HCT116 (cell line): ENCODE measurements at regions not wholly inside any gene's neighbourhood (a gene's known extent, or its start where the extent isn't known, plus 50 kb on each side); places are given as distances from the start of the nearest gene placed in this dataset.

Source experiments
- ATAC-seq: fragments of 200-7000 bp; cut with Tn5 transposase; 2 replicates; pipeline ENCODE4 v1.9.1; 2020; ENCODE audit warnings: mild to moderate bottlenecking, moderate library complexity
- BruUV-seq: library from RNA; stranded (reverse); fragments of 400-500 nt; replicated peaks from 2 replicates; lab custom pipeline; 2021; lab: Mats Ljungman, UMichigan
- CTCF ChIA-PET: fragments of 300-600 bp; sonication (Branson Sonifier 250); formaldehyde crosslinking; loops from one replicate; lab custom pipeline; 2021; ENCODE audit warnings: antibody characterized with exemption; lab: Charles Lee
- POLR2A ChIA-PET: fragments of 300-600, 350-600 bp; sonication (Branson Sonifier 250); formaldehyde crosslinking; loops from one replicate; lab custom pipeline; 2021; ENCODE audit warnings: antibody characterized with exemption; lab: Charles Lee
- RAD21 ChIA-PET, 2 experiments: fragments of 300-600 bp; sonication (Branson Sonifier 250); formaldehyde crosslinking; loops; one replicate each; lab custom pipeline; 2023; ENCODE audit warnings: low total read pairs in 2 of 2; ENCODE audit not compliant: uncharacterized antibody in 2 of 2, unreplicated experiment in 2 of 2, low non-redundant PET in 1 of 2; lab: Charles Lee
- DNase-seq: peaks from one replicate; pipeline ENCODE4 v3.0.0-alpha.2; 2010; ENCODE audit warnings: low read depth, low spot score
- H2AFZ ChIP-seq: fragments of 200-600 bp; shearing (Covaris generic), sonication (generic); 2 replicates; pipeline ENCODE4 v1.6.1; 2017; ENCODE audit warnings: low read depth, mixed run types, mixed read lengths, antibody characterized with exemption, low read length; ENCODE audit not compliant: poor library complexity, severe bottlenecking
- H3K27ac ChIP-seq: 2 replicates; pipeline ENCODE4 v1.5.1; 2012; ENCODE audit warnings: low read depth, low read length
- H3K27me3 ChIP-seq: fragments of 200-600 bp; sonication (generic); 2 replicates; pipeline ENCODE4 v1.6.1; 2016; ENCODE audit warnings: mixed run types, low read length, mixed read lengths; ENCODE audit not compliant: insufficient read depth
- H3K36me3 ChIP-seq, 2 experiments: fragments of 200-500 bp in 1 of 2; fragments of 200-600 bp in 1 of 2; sonication (Bioruptor generic) in 1 of 2; sonication (generic) in 1 of 2; 2 replicates each; pipeline versions ENCODE4 v1.5.1 to v1.6.1; 2014 to 2016; ENCODE audit warnings: low read length in 2 of 2, inconsistent platforms in 1 of 2, mixed read lengths in 1 of 2, mixed run types in 1 of 2; ENCODE audit not compliant: insufficient read depth in 2 of 2, control insufficient read depth in 1 of 2
- H3K4me1 ChIP-seq, 2 experiments: fragments of 200-600 bp in 1 of 2; sonication (generic) in 1 of 2; 2 replicates each; pipeline versions ENCODE4 v1.5.1 to v1.6.1; 2012 to 2017; ENCODE audit warnings: low read length in 2 of 2, inconsistent platforms in 1 of 2, mild to moderate bottlenecking in 1 of 2, mixed read lengths in 1 of 2, mixed run types in 1 of 2, moderate library complexity in 1 of 2; ENCODE audit not compliant: insufficient read depth in 2 of 2, control insufficient read depth in 1 of 2
- H3K4me2 ChIP-seq: fragments of 200-600 bp; sonication (generic); 2 replicates; pipeline ENCODE4 v1.6.1; 2017; ENCODE audit warnings: mixed run types, low read length, mixed read lengths
- H3K4me3 ChIP-seq, 2 experiments: fragments of 200-600 bp in 1 of 2; sonication (generic) in 1 of 2; replicated peaks in 1 of 2; 2 replicates each; pipeline ENCODE4 v1.5.1; 2011 to 2016; ENCODE audit warnings: low read length in 2 of 2, control low read depth in 1 of 2, low read depth in 1 of 2, mild to moderate bottlenecking in 1 of 2, mixed read lengths in 1 of 2, mixed run types in 1 of 2
- H3K79me2 ChIP-seq: fragments of 200-600 bp; sonication (generic); 2 replicates; pipeline ENCODE4 v1.6.1; 2017; ENCODE audit warnings: mild to moderate bottlenecking, mixed run types, low read length, moderate library complexity, mixed read lengths; ENCODE audit not compliant: insufficient read depth
- H3K9ac ChIP-seq: fragments of 200-600 bp; sonication (generic); 2 replicates; pipeline ENCODE4 v1.6.1; 2016; ENCODE audit warnings: low read length, mixed read lengths
- H3K9me2 ChIP-seq: fragments of 200-600 bp; sonication (generic), shearing (Covaris generic); 2 replicates; pipeline ENCODE4 v1.6.1; 2017; ENCODE audit warnings: mixed run types, mild to moderate bottlenecking, moderate library complexity; ENCODE audit not compliant: insufficient read depth
- H3K9me3 ChIP-seq, 2 experiments: fragments of 200-500 bp in 1 of 2; fragments of 200-600 bp in 1 of 2; sonication (Bioruptor generic) in 1 of 2; sonication (generic) in 1 of 2; 2 replicates each; pipeline ENCODE4 v1.6.1; 2014 to 2017; ENCODE audit warnings: low read length in 2 of 2, mixed read lengths in 2 of 2, inconsistent platforms in 1 of 2, low read depth in 1 of 2, mild to moderate bottlenecking in 1 of 2, mixed run types in 1 of 2, moderate library complexity in 1 of 2; ENCODE audit not compliant: control insufficient read depth in 1 of 2, insufficient read depth in 1 of 2
- H4K20me1 ChIP-seq: fragments of 200-600 bp; sonication (generic), shearing (Covaris generic); 2 replicates; pipeline ENCODE4 v1.6.1; 2017; ENCODE audit warnings: mixed run types, mild to moderate bottlenecking, moderate library complexity; ENCODE audit not compliant: insufficient read depth
- CEBPB ChIP-seq: IDR thresholded peaks from 2 replicates; pipeline ENCODE4 v1.6.1; 2012; ENCODE audit warnings: low read depth
- ELF1 ChIP-seq: IDR thresholded peaks from 2 replicates; pipeline ENCODE4 v1.6.1; 2012; ENCODE audit warnings: low read depth, borderline replicate concordance
- EZH2 ChIP-seq: fragments of 200-600 bp; sonication (generic); IDR thresholded peaks from 2 replicates; pipeline ENCODE4 v1.6.1; 2017; ENCODE audit warnings: antibody characterized with exemption, mixed run types
- EZH2phosphoT487 ChIP-seq: fragments of 200-600 bp; IDR thresholded peaks from 2 replicates; pipeline ENCODE4 v1.6.1; 2018; ENCODE audit warnings: antibody characterized with exemption, borderline replicate concordance
- MAX ChIP-seq: IDR thresholded peaks from 2 replicates; pipeline ENCODE4 v1.6.1; 2012
- RAD21 ChIP-seq: IDR thresholded peaks from 2 replicates; pipeline ENCODE4 v1.6.1; 2012; ENCODE audit warnings: low read depth, mild to moderate bottlenecking
- REST ChIP-seq: IDR thresholded peaks from 2 replicates; pipeline ENCODE4 v1.6.1; 2012; ENCODE audit warnings: low read depth
- SP1 ChIP-seq: IDR thresholded peaks from 2 replicates; pipeline ENCODE4 v1.6.1; 2012; ENCODE audit warnings: low read depth
- TCF7L2 ChIP-seq: IDR thresholded peaks from 2 replicates; pipeline ENCODE4 v1.7.0; 2011; ENCODE audit warnings: borderline replicate concordance, inconsistent platforms; ENCODE audit not compliant: insufficient read depth, insufficient read length; ENCODE audit errors: extremely low read depth
- ZFX ChIP-seq: fragments of 450-650 bp; IDR thresholded peaks from 2 replicates; pipeline ENCODE4 v1.6.1; 2017
- intact Hi-C: fragments of 100-400 bp; cut with micrococcal nuclease; formaldehyde crosslinking; loops from 2 replicates; pipeline ENCODE4 v1.10.0; 2022
- TF ChIP-seq, protein P1 (sequence below): IDR thresholded peaks from 2 replicates; pipeline ENCODE4 v1.6.1; 2012
- TF ChIP-seq, protein P2 (sequence below): IDR thresholded peaks from 2 replicates; pipeline ENCODE4 v1.6.1; 2011; ENCODE audit warnings: mild to moderate bottlenecking, low read length, moderate library complexity; ENCODE audit not compliant: insufficient replicate concordance; ENCODE audit errors: extremely low read depth

DNA sequence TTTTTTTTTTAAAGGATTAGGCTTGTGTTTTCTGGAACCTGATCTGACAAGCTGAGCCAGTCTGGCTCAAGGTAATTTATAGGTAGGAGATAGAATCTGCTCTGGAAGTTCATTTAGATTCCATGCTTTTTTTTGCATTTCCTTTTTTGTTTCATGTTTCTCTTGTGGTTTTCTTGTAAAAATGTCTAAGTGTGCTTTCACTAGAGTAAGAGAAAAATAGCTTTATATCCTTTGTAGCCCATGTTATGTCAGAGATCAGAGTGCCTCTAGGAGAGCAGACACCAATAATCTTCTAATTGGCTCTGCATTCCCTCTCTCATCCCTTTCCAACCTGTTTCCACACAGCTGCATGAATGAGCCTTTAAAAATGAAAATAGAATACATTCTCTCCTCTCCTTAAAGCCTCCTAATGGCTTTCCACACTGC lies 389.8 kb upstream of the KCNMB2 start:
- Histone ChIP-seq H3K36me3 (no peaks in the 10 kb centered on the region), H3K9me3 (no peaks in the 10 kb centered on the region), H3K27me3 (no peaks in the 10 kb centered on the region), H3K9ac (no peak overlapping the region), H3K27ac (no peak overlapping the region), H2AFZ (no peak overlapping the region), H3K9me2 (no peaks in the 10 kb centered on the region), H3K4me1 (no peaks in the 10 kb centered on the region), H4K20me1 (no peaks in the 10 kb centered on the region), H3K79me2 (no peaks in the 10 kb centered on the region), H3K4me2 (no peak overlapping the region), H3K4me3 (no peak overlapping the region)
- DNase-seq (no peak), ATAC-seq (no peak)
- ChIA-PET POLR2A (no interaction called here), CTCF (no interaction called here), RAD21 (no interaction called here)
- no TSS peak for BruUV-seq
- TF ChIP-seq ELF1 = no peak
- TF ChIP-seq TCF7L2 = no peak
- no peak for TF ChIP-seq SP1
- no peak for TF ChIP-seq EZH2phosphoT487
- no peak for TF ChIP-seq EZH2
- TF ChIP-seq ZFX = no peak
- no peak for TF ChIP-seq RAD21
- TF ChIP-seq CEBPB = no peak
- no peak for TF ChIP-seq MAX
- TF ChIP-seq REST = no peak
- TF ChIP-seq, protein P1, sequence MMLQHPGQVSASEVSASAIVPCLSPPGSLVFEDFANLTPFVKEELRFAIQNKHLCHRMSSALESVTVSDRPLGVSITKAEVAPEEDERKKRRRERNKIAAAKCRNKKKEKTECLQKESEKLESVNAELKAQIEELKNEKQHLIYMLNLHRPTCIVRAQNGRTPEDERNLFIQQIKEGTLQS = no peak
- TF ChIP-seq, protein P2, sequence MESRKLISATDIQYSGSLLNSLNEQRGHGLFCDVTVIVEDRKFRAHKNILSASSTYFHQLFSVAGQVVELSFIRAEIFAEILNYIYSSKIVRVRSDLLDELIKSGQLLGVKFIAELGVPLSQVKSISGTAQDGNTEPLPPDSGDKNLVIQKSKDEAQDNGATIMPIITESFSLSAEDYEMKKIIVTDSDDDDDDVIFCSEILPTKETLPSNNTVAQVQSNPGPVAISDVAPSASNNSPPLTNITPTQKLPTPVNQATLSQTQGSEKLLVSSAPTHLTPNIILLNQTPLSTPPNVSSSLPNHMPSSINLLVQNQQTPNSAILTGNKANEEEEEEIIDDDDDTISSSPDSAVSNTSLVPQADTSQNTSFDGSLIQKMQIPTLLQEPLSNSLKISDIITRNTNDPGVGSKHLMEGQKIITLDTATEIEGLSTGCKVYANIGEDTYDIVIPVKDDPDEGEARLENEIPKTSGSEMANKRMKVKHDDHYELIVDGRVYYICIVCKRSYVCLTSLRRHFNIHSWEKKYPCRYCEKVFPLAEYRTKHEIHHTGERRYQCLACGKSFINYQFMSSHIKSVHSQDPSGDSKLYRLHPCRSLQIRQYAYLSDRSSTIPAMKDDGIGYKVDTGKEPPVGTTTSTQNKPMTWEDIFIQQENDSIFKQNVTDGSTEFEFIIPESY = no peak
- intact Hi-C loops = no loop called here
